ENCODE measurements at regions not wholly inside any gene's neighbourhood (a gene's known extent, or its start where the extent isn't known, plus 50 kb on each side); places are given as distances from the start of the nearest gene placed in this dataset.

DNA sequence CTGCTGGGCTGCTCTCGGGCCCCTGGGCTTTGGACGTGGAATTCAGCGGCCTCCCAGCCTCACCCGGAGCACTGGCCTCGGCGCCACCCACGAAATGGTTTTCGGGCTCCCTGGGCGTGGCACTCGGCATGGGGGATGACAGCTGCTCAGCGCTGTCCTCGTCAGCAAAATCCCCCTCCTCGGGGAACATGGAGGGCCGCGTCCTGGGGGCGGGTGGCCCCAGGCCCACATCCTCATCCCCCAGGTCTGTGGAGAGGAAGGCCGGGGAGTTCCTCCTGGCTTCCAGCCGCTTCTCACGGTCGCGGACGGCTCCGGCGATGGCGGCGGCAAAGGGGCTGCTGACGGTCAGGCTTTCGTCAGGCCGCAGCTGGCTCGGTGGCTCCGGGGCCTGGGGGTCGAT is 88.4 kb downstream of the CTTN start:
- DNase-seq = no peak

GRCh38 chr11:70487160-70487559 is 88.8 kb downstream of the CTTN start:
- no peak for DNase-seq

GRCh38 chr11:70487756-70488155 is 89.4 kb downstream of the CTTN start:
- no peak for DNase-seq

DNA sequence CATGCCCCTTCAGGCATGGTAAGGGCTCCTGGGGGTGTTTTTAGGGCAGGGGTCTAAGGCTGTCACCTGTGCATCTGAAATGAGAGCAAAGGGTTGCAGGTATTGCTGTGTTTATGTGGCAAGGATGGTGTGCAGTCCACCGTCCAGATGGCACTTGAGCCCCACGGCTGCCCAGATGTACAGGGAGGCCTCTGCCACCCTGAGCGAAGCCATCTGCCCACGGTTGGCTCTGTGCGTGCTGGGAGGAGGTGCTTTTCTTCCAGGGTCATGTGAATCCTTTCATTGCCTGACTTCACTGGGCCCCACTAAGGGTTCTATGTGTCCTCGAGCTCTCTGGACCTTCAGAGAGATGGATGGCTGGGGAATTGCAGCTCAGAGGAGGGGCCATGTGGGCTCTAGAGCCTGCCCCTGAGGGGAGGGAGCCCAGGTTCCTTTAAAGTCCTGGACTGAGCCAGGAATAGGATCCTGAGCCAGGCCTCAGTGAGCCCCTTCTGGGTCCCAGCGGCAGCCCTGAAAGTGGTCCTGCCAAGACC is 89.9 kb downstream of the CTTN start:
- DNase-seq = no peak

GRCh38 chr11:70489276-70489675 is 90.9 kb downstream of the CTTN start:
- DNase-seq = no peak

DNA sequence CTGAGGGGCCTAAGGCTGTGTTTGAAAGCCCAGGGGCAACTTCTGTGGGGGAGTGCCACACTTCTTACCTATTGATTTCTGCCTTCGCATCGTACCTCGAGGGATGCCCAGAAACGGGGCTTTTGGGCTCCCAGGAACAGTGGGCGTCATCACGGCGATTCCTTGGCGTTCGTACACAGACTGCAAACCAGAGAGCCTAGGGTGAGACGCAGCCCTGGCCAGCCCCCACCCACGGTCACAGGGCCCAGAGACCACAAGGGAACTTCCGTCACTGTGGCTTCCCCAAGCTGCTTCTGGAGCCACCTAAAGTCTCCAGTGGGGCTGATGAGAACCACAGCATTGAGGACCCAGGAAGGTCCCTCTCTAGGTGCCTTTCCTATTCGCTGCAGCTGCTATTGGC is 91.9 kb downstream of the CTTN start:
- no peak for DNase-seq

DNA sequence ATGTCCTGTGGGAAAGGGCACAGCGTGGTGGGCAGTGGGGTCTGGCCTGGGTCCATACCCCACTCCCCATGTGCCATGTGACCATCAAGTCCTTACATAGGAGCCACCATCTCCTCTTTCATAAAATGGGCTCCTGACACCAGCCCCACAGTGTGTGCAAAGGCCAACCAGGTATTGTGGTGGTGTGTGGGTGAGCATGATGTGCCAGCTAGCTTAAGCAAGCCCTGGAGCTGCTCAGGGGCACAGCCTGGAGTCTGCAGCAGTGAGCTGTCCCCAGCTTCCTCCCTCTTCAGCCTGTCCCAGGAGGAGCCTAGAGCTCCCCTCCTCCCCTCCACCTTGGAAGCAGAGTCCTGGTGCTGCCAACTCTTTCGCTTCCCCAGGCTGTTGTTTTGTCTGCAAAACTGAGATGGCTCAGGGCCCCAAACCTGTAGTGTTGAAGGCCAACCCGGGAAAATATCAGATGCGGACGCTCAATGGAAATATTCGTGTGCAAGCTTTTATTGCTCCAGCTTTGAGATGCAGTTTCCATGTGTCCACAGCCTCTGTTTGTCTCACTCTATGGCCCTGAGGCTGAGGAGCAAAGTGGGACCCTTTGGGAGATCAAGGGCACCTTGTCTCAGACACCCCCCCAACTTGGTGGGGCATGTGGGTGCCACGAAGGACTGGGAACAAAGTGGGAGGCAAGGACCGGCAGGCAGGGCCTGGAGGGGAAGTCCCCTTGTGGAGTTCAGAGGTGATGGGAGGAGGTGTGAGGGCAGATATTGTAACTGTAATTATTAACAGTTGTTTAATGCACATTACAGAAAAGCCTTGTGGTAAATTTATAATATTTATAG is 92.6 kb downstream of the CTTN start:
- no peak for DNase-seq

- DNase-seq = no peak
These were observed 93.6 kb downstream of the CTTN start for GRCh38 chr11:70491696-70492472.

GRCh38 chr11:70493089-70493474 is 94.8 kb downstream of the CTTN start:
- no peak for DNase-seq

DNA sequence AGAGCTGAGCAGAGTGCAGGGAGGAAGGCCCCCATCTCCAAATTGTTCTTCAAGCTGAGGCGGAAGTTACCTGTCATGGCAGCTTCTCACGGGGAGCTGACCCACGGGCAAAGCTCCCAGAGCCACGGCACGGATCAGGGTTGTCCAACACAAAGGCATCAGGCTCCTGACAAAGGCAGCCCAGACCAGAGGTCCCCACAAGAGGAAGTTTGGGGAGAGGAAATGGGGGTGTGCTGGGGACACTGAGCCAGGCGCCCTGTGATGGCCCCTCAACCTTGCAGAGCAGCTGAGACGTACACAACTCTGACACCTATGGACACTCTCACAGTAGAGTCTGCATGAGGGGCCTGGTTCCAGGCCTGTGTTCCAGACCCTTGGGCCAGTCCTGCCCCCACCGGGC is 95.6 kb downstream of the CTTN start:
- no peak for DNase-seq

DNA sequence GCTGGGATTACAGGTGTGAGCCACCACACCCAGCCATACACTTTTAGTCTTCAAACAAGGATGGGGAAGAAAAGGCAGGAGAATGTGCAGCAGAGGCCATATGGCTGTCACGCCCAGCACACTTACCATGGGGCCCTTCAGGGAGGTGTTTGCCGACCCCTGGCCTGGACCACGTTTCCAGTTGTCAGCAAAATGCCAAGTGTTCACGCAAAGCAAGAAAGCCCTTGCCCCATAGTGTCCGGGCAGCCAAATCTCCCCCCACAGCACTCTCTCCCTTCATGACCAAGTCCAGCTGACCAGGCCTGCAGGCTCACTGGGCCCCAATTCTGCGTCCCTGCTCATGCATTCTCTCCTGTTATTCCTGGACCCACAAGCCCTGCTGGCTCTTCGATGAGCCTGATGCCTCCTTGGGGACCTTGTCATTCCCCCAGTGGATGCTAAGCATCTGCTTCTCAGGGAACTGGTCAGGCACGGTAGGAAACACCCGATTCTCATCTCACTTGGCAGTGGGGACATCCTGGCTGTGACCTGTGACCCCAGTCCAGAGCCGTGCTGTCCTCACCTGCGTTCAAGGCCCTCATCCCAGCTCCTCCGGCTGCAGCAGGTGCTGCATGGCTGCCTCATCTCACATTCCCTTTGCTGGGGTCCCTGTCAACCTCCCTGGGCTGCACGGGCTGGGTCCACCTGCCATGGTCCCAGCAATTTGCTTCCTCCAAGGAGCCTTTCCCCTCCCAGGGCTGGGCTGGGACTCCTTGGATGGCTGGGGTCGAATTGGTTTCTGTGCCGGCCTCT is 96.4 kb downstream of the CTTN start:
- DNase-seq = no peak

DNA sequence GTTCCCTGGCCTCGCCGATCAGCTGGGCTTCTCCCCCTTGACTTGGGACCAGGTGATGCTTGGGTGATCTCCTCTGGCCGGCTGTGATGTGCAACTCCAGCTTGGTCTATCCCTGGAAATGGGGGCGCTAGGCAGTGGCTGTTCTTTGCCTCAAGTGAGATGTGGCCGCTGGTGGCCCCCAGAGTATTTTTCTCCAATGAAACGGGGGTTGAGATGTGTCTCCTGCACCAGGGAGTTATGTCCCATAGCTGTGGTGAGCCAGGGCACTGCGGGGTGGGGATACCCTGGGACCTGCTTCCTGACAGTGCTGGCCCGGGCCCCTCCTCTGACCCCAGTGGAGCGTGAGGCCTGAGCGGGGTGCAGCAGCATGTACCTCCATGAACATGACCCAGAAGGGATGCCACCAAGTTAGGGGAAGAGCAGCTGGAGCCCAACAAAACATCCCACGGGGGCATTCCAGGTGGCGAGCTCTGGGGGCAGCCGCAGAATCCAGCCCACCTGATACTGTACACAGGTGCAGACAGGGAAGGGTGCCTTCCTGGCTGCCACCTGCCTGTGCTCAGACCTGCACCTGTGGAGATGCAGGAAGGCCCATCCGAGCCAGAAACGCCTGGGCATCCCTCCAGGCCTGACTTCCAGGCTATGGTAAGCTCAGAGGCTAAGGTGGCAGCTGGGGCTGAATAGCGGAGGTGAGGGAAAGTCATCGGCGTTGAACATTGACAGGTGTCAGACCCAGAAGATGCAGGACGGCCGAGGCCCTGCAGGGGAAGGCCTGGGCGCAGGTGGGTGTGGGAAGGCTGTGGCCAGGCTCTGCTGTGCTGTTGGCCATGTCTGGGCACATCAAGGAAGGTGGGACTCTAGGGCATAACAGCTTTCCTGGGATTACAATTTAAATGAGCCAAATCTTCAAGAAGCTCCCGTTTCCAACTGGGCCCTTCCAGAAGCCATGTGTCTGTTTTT is 97.3 kb downstream of the CTTN start:
- DNase-seq = no peak

DNA sequence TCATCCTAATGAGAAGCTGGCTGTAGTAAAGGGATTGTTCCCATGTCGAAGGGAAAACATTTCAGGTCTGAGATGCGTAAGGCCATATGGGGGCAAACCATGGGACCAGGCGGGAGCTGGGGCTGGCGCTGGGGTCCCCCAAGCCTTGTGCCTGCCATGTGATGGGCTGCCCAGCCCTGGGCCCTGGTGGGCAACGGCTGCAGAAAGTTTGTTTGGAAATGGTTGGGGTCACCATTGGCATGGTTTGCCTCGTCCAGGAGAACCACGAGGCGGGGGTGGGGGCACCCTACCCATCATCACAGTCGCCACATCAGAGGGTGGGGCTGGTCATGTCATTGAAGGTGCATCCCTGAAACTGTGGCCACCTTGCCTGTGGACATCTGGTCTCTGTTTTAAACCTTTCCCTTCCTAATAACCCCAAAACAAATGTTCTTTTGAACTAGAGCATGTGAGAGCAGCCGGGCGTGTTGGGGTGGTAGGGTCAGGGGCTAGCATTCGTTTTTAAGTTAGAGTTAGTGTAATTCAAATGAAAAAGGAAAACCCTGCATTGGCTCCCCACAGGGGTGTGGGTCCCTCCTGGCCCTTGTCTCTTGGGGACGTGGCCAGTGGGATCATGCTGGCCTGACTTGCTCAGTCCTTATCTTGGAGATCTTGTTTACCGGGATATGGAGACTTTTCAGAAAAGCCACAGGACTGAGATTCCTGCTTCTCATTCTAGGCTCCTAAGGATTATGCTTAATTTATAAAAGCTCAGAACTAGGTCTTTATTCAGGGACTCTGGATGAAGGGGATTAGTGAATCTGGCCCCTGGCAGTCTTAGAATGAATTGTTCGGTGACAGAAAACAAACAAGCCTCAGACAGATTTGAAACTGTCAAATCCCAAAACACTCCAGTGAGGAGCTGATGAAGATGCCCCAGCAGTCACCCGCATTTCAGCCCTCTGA is 98.5 kb downstream of the CTTN start:
- DNase-seq = no peak

DNA sequence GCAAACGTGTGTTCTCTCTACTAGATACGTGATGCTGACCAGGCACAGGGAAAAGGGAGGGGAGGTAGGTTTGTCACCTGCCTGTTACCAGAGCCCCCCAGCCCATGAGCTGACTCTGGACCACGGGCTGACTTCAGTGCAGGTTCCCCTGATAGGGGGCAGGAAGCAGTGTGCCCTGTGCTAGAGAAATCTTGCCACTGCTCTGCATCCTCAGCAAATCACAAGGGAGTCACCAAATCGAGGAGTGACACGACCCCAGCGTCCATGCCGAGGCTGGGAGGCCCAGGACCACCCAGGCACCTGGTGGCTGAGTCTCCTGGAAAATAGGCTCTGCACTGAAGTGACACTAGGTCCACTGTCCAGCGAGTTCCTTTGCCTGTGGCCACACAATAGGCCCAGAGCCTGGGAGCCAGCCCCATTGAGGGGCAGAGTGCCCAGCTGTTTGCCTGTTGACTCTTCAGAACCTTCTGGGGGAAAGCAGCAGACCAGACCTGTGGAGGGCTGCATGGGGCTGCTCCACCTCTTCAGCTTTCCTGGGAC is 99.3 kb downstream of the CTTN start:
- DNase-seq = no peak

GRCh38 chr11:70498171-70498571 is 99.8 kb downstream of the CTTN start:
- no peak for DNase-seq

DNA sequence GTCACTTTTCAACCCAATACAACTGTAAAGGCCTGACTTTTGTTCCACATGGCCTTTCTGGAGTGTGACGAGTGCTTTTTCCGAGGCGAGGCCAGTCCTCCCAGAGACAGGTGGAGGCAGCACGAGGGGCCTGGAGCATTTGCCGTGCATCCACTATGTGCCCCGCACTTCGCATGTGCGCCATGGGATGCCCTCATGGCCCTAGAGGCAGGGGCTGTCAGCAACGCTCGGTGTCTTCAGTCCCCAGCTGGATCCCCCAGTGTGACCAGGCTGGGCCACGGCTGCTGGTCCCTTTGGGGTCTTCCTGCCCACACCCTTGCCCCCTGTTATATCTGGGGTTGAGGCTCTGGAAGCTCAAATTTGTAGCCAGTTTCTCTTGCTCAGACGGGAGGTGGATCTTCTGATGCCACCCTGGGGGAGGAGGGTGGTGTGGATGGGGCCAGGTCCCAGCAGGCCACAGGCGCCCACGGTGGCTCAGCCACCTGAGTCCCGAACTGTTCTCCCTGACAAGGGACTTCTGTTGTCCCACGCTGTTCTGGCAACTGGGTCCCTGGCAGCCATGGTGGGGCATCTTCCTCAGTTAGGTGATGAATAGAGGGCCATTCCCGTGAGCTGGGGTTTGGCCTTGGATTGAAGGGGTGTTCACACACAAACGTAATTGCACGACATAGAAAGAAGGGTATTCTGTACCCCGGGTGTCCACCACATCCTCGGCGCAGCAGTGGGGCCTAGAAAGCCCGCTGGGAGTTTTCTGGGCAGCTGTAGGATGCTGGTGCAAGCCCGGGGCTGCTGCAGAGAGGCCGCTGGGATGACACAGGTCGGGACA is 100.9 kb downstream of the CTTN start:
- DNase-seq = no peak

DNA sequence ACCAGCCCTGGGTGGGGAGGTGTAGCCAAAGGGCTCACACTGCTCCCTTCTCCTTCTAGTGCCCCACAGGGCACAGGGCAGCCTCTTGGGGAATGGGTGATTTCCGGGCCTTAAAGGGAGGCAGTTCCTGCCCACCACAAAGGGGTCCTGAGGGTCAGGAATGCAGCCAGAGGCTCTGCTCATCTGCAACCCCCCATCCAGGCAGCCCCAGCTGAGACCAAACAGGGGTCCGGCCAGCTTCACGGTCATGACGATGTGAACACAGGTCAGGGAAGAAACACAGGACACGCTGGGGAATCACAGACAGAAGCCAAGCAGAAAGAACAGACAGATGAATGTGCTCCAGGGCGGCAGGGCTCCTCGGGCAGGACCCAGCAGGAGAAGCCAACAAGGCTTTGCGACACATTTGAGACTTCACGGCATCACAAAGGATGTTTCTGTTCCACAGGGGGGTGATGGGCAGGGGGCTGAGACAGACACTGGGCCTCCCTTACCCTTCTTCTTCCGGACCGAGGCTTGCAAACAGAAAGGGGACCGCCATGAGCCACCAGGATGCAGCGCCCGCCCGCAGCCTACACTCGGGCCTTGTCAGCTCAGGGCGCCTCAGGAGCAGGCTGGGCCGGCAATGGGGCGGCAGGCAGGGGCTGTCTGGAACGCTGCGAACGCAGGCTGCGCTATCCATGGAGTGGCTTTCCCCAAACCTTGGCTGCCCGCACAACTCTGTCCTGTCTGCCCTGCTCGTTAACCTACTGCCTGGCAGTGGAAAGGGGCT is 101.9 kb downstream of the CTTN start:
- DNase-seq = no peak

GRCh38 chr11:70501051-70501901 is 102.9 kb downstream of the CTTN start:
- DNase-seq = no peak
